NOMO-1 treated with DMSO at 0.1 percent for 48 hours (cell line): ENCODE measurements at regions not wholly inside any gene's neighbourhood (a gene's known extent, or its start where the extent isn't known, plus 50 kb on each side); places are given as distances from the start of the nearest gene placed in this dataset.

Experiments used
- DNase-seq: peaks from one replicate; lab custom pipeline; 2025; ENCODE audit not compliant: unreplicated experiment; lab: John Stamatoyannopoulos, UW

DNA sequence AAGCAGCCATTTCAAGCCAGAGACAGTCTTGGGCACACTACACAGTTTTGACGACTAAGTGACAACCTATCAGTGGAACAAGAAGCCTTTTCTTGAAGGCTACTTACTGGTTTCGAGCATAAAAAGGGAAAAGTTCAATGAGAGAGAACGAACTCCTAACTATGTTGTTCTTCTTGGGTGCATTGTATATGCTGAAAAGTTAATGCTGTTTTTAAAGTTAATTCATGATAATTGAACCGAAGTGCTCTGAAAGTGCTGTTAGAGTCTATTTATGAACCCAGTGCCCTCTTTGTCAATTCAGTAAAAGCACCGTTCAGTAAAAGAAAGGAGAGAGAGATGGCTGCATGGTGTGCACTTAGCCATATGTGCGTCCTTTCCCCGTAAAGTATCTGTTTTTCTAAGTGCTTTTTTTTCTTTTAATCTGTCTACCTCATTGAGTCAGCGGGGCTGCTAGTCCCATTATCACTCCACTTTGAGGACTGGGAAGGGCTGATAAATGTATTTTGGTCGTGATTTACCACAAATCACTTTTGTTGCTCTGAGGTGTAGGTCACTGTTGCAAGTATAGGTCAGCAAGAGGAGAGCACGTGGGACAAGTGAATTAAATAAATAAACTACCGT is 380.7 kb upstream of the GOLIM4 start:
- DNase-seq: no peak

DNA sequence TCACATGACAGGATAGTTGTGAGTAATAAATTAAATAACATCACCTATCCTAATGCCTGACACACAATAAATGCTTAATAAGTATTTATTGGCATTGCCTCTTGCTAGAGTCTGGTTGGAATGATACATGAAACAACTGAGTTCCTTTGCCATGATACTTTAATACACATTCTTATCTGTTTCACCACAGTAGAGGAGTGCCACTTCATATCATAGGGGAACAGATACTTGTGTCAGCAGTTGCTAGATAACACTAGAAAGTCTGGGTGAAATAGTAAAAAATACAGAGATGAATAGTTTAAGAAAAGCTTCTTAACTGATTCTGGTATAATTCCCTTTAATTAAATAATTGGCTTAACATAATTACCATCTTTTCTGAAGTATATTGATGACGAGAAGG is 380.0 kb upstream of the GOLIM4 start:
- no peak for DNase-seq

DNA sequence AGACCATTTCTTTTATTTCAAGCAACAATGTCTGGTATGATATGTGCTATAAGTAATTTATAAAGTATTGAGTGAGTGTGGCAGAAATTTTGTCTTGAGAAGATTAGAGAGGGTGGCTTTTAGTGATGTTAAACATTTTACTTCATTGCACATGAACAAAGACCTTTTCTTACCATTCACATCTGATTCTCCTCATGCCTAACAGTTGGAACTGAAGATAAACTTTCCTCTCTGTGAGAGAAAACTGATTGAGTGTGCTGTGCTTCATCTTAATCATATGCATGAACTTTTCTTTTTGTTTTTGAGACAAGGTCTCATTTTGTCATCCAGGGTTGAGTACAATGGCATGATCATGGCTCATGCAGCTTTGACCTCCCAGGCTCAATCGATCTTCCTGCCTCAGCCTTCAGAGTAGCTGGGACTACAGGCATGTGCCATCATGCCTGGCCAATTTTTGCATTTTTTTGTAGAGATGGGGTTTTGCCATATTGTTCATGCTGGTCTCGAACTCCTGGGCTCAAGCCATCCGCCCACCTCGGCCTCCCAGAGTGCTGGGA is 377.7 kb upstream of the GOLIM4 start:
- DNase-seq: no peak

DNA sequence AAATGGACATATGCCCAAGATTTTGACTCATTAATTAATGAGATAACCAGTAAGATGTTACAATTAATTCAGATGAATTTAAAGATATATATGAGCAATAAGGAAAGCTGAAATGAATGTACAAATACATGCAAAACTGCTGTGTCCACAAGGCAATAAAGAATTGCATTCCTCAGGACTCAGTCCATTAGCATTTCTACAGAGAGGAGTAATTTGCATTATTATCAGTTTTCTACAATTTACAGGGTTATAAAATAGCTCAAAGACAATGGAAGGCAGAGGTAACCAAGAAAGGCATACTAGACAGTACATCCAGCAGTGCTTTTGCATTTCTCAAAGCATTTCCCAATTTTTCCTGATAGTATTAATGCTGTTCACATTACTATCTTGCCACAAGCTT is 377.1 kb upstream of the GOLIM4 start:
- DNase-seq: no peak

DNA sequence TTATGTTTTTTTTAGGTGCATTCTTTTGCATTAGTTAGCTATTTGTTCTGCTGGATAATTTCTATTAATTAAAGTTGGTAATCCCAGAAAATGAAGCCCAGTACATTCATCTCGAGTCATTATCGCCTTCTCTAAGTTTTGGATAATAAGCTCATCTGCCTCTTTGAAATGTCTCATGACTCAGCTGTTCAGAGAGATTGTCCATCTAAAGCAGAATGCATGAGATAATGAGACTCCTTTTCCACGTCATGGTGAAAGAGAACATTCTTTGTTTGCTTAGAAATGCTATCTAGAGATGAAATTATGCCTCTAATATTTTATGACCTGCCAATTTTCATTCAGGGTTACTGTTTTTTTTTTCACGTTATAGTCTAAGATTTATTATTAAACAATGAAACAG is 374.7 kb upstream of the GOLIM4 start:
- DNase-seq: no peak

DNA sequence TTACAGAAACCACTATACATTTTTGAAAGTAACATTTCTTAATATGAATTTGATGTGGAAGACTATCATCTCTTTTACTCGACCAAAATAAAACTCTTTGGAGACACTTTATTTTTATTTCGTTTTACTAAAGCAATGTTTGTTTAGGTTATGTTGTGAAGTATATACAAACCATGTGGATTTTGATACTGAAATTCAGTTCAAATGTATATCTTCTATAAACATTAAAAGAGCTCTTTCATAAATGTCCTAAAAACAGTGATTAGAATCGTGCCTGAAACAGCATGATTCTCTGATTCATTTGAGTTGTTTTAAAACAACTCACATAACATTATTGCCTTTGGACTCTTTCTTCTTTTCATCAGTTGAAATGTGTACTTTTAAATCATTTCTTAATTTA is 373.7 kb upstream of the GOLIM4 start:
- DNase-seq: no peak

DNA sequence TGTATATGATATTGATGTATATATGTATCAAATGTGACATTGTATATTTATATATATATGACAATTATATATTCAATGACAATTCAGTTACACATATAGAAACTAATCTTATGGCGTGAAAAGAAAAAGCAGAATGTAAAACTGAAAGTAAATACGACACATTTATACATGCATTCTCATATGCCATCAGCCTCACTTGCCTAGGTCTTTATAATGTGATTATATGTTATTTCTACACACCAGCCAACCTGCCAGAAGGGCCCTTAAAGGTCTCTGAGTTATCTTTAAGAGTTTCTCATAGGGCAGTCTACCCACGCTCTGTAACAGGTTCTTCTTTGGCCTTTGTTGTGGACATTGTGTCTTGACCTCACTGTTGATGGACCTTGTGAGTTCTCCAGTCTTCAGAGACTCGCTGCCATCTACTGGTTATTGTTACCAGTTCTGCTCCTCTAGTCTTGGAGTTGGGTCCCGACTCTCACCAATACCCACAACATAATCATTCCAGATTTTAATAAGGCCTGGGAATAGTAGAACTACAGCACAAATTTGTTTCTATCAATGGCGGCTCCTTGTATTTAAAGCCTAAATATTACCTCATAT is 371.5 kb upstream of the GOLIM4 start:
- DNase-seq: no peak

DNA sequence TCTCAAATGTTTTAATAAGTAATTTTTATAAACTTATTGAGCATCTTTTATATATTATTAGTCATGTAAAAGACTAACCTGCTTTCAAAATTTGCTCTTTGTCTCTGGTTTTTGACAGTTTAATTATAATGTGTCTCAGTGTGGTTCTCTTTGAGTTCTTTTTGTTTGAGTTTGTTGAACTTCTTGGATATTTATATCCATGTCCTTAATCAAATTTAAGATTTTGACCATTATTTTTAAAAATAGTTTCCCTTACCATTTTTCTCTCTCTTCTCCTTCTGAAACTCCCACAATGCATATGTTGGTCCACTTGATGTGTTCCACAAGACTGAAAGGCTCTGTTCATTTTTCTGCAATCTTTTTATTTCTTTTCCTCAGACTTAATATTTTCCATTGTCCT is 366.1 kb upstream of the GOLIM4 start:
- no peak for DNase-seq

DNA sequence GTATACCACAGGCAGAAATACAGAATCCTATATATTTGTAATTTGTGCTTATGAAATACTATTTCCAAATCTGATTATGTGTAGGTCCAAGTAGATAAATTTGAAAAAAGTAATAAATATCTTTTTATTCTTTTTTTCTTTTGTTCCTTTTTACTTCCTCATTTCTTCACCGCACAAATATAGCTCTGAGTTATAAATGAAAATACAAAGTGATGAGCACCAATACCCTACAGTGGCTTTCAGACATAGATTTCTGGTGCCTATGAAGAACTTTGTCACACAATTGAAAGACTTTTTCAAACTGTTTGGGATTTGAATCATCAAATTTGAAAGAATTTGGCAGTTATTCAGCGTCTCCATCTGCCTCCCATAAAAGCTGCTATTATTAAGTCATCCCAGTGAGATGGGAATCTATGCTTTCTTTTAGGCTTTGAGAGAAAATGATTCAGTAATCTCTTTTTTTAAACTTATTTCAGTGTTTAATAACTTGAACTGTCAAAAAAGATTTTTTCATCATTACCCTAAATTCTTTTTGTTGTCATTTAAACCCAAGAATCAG is 363.6 kb upstream of the GOLIM4 start:
- DNase-seq: no peak

DNA sequence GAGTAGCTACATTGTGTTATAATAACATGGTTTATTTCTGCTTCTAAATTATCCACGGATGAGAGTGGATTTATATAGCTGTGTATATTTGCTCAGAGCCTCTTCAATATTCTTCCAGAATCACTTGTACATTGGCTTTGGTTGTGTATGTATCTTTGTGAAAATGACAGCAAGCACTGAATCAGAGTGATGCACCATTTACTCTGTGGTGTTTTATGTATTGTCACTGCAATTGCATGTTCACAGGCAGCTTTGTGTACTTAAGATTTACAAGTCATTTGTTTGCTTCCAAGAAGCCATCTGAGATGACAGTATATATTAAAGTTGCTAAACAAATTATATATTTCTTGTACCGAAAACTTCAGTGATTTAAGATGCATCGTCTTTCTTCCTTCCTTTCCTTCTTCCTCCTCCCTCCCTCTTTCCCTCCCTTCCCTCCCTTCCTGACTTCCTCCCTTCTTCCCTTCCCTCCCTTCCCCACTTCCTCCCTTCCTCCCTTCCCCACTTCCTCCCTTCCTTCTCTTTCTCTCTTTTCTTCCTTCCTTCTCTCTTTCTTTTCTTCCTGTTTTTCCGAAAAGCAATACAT is 362.3 kb upstream of the GOLIM4 start:
- no peak for DNase-seq

DNA sequence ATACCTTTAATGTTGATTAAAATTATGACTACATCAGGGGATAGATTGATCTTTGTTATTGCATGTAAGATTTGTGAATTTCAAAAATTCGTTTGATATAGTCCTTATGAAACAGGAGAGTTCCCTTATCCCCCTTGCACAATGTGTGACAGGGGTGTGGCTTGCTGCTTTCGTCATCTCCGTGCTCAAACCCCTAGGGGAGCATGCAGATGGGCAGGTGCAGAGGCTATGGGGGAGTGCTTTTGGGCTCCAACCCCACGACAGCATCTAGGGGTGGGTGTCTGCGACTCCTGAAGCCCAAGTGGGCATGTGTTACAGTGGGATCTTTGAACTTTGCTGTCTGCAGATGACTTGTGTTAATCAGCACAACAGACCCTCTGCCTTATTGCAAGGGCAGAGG is 360.1 kb upstream of the GOLIM4 start:
- DNase-seq: no peak

DNA sequence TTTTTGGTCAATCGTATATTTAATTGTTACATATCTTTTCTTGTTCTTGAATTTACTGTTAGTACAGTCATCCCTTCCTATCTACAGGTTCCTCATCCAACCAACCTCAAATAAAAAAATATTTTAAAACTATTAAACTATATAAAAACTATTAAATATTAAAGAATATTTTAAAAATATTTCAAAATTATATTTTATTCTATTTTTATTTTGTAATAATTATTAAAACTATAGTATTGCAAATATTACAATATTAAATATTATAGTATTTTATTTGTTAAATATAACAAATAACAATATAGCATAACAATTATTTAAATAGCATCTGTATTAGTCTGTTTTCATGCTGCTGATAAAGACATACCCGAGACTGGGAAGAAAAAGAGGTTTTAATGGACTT is 357.9 kb upstream of the GOLIM4 start:
- no peak for DNase-seq

DNA sequence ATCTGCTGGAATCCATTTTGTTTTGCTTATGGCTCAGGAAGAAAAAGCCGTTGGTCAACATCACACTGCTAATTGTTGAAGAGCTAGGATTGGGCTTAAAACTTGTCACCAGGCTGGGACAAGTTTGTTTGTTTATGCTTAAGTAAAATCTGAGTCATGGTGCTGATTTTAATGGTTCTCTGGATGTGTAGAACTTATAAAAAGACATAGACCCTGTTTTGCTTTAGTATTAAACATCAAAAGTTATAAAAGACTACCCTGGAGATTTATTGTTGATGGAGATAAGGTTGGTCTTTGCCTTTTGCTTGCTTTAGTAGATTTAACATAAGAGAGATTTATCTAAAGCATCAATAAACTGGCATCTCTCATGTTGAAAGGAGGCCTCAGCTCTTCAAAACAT is 348.2 kb upstream of the GOLIM4 start:
- DNase-seq: no peak

DNA sequence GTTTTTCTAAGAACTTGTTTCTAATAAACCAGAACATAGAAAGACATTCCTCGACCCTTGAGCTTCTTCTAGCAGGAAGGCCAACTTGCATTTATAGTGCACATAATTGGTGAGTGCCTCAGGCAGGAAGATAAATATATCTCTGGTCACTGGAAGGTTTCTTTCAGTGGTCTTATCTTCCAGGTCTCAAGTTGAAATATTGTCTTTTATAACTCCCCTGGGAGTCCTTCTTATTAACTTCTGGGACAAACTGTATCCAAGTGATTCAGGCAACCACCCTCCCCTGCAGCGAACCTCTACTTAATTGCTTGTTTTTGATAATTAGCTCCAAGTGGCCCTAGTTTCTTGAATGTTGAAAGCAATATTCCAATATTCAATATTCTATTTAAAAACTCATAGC is 346.8 kb upstream of the GOLIM4 start:
- no peak for DNase-seq

DNA sequence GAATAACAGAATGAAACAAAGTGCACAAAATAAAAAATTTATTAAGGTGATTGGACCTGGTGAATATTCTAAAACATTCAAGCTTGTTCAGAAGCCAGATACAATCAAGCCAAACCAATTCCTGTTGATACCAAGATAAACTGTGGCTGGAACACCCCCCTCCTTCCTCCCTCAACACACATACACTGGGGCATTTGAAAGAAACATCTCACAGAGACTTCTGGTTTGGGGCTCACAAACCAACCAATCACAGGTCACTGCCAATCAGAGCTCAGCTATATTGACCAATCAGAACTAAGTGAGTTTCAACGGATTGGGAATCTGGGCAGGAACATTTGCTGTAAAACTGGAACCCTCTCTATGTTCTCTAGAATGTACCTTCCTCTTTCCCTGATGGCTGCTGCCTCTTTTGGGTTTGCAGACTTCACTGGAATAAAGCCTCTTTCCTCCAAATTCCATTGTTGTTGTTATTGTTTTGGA is 340.6 kb upstream of the GOLIM4 start:
- DNase-seq: no peak

DNA sequence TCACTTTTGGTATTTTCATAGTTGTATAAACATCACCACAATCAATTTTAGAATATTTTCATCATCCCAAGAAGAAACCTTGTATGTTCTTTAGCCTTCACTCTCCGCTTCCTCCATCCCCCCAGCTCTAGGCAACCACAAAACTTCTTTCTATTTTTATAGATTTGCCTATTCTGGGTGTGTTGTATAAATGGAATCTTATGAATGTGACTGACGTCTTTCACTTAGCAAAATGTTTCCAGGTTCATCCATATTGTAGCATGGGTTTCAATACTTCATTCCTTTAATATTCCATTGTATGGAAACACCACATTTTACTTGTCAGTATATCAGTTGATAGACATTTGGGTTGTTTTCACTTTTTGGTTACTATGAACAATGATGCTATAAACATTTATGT is 335.8 kb upstream of the GOLIM4 start:
- no peak for DNase-seq

DNA sequence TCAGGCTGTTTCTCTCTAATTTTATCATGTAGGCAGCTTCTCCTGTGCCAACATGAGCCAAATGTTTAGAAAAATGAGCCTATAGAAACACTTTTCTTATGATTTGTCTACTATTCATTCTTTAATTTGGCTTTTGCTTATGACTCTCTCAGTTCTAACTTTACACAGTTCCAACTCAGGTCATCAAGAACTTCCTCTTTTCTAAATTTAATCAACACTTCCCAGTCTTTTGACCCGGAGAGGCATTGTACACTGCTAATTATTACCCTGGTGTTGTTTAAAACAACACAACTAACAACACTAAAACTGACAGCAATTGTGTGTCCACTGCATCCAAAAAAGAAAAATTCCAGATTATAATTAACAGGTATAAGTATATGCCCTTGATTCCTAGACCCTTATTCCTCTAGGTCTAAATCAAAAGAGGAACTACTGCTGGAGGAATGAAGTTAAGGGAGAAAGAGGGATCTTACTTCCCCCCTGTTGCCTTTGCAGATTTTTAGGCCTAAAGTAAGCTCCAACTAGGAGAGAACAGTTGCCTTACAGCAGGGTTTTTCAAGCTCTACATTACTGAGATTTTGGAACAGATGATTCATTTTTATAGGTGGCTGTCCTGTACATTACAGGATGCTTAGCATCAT is 332.2 kb upstream of the GOLIM4 start:
- peak; percentile 47 for DNase-seq

DNA sequence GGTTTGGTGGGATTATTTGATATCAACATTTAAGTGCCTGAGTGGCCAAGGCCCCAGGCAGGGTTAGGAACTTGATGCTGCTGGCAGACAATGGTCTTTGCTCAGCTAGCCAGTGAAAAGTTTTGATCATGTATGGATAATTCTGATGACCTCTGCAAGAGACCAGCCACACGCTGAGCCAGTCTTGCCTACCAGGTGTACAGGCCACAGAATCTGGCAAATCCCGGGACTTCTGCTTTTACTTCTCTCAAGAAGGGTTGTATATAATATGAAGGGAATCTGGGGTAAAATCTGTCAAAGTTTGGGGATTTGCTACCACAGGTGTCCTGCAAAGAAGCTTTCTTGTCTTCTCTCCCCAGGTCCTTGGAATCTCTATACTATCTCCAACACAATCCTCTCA is 331.4 kb upstream of the GOLIM4 start:
- no peak for DNase-seq

DNA sequence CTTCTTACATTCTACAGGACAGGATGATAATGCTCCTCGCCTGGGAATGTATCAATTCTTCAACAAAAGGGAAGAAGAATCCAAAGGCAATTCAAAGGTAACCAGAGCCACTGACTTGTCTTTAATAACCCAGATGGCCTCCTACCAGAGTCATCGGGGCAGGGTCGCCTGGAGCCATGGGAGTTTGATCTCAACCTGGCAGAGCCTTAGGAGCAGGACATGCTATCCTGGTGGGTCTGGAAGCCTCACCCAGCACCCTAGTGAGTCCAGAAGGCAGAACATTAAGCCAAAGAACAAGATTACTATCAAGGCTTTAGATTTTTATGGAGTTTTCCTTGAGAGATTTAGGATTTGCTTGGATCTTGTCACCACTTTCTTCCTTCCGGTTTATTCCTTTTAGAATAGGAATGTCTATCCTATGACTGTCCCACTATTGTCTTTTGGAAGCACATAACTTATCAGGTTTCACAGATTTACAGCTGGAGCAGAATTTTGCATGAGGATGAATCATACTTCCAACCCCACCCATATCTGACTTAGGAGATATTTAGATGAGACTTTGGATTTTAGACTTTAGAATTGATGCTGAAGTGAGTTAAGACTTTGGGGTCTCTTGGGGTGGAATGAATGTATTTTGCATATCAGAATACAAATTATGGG is 330.3 kb upstream of the GOLIM4 start:
- no peak for DNase-seq

DNA sequence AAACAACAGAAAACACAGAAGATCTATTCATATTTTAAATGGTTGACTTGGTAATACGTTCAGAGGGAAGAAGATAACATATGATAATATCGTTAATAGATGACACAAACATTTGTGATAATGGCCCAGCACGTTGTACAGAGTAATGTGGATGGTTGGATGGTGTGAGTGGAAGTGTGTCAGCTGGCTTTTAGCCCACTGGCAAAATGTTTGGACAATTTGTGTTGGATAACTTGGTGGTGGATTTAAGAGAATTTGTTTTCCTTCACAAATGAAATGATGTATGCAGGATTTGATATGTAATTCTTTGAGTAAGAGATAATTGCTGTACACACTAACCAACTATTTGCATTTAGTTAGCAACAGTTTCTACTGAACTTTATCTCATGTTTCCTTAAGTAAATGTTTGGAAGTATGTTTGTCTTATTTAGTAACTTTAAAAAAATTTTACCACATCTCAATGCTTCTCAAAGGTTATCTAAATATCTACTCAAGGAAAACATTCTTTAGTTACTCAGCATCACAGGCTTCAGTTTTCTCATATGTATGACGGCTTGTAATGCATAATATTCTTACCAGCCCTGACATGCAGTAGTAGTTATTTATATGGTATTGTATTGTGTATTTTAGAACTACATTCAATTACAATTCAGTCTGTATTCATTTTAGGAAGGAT is 328.5 kb upstream of the GOLIM4 start:
- no peak for DNase-seq

DNA sequence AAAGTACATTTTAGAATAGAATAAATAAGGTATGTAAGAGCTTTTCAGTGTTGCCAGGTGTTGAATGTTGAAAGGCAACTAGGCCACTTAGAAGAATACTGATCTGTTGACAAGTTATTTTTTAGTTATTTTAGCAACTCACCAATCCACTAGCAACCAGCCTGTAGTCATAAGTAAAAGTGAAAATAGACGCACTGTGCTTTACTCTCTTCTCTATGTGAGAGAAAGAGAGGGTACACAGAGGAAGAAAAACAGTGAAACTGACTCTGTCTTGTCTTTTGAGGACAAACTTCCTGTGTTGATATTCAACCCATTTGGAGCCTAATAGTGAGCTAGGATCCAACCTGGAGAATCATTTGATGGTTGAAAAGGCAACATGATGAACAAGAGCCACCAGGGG is 327.1 kb upstream of the GOLIM4 start:
- no peak for DNase-seq
